ENCODE measurements at regions not wholly inside any gene's neighbourhood (a gene's known extent, or its start where the extent isn't known, plus 50 kb on each side); places are given as distances from the start of the nearest gene placed in this dataset.

- no peak for TF ChIP-seq CTCF (IDR thresholded peaks at IDR 0.05)
- TF ChIP-seq POLR2A (IDR thresholded peaks at IDR 0.05): no peak
These were observed 629.7 kb upstream of the ZNF608 start for GRCh38 chr5:125376059-125376641.
